ENCODE measurements at regions not wholly inside any gene's neighbourhood (a gene's known extent, or its start where the extent isn't known, plus 50 kb on each side); places are given as distances from the start of the nearest gene placed in this dataset.
A peak's percentile ranks its signal among the peaks of the same experiment; 100 is the strongest.

GRCh38 chr2:7837237-7837760, 844.6 kb upstream of the ID2 start:
- H3K27ac Mint-ChIP-seq = no peak overlapping the region
- H3K9me3 Mint-ChIP-seq = no peaks in the 10 kb centered on the region; the same call in 1 of the 2 replicates
- no peak overlapping the region for H3K4me3 Mint-ChIP-seq
- H3K4me1 Mint-ChIP-seq (ENCODE audit: low read depth) = peaks cover 22% of the 10 kb centered on the region
- H3K36me3 Mint-ChIP-seq (ENCODE audit: low read depth) = no peaks in the 10 kb centered on the region
- no peak for DNase-seq
- no peaks in the 10 kb centered on the region for H3K27me3 Mint-ChIP-seq (ENCODE audit: insufficient read depth)
- TF ChIP-seq CTCF (IDR thresholded peaks at IDR 0.05) = no peak

GRCh38 chr2:7838669-7839068, 843.2 kb upstream of the ID2 start:
- H3K4me1 Mint-ChIP-seq (ENCODE audit: low read depth) = peaks cover 22% of the 10 kb centered on the region
- DNase-seq = no peak
- no peak for TF ChIP-seq CTCF (IDR thresholded peaks at IDR 0.05)
- no peak overlapping the region for H3K27ac Mint-ChIP-seq
- H3K4me3 Mint-ChIP-seq = no peak overlapping the region
- H3K9me3 Mint-ChIP-seq = no peaks in the 10 kb centered on the region; the same call in 1 of the 2 replicates
- H3K36me3 Mint-ChIP-seq (ENCODE audit: low read depth) = no peaks in the 10 kb centered on the region
- no peaks in the 10 kb centered on the region for H3K27me3 Mint-ChIP-seq (ENCODE audit: insufficient read depth)

GRCh38 chr2:7840651-7841380, 841.0 kb upstream of the ID2 start:
- Mint-ChIP-seq H3K27me3 (ENCODE audit: insufficient read depth) (no peaks in the 10 kb centered on the region), H3K4me3 (no peak overlapping the region), H3K36me3 (ENCODE audit: low read depth) (no peaks in the 10 kb centered on the region), H3K9me3 (no peaks in the 10 kb centered on the region; the same call in 1 of the 2 replicates), H3K4me1 (ENCODE audit: low read depth) (peaks cover 38% of the 10 kb centered on the region), H3K27ac (no peak overlapping the region)
- no peak for TF ChIP-seq CTCF (IDR thresholded peaks at IDR 0.05)
- no peak for DNase-seq

- no peak for TF ChIP-seq CTCF (IDR thresholded peaks at IDR 0.05)
- H3K4me3 Mint-ChIP-seq = no peak overlapping the region
- H3K9me3 Mint-ChIP-seq = no peaks in the 10 kb centered on the region; the same call in 1 of the 2 replicates
- H3K4me1 Mint-ChIP-seq (ENCODE audit: low read depth) = peaks cover 36% of the 10 kb centered on the region
- no peaks in the 10 kb centered on the region for H3K36me3 Mint-ChIP-seq (ENCODE audit: low read depth)
- DNase-seq = peak; percentile 18
- H3K27ac Mint-ChIP-seq = peak overlapping the region; percentile 39; the same call in 1 of the 2 replicates
- H3K27me3 Mint-ChIP-seq (ENCODE audit: insufficient read depth) = no peaks in the 10 kb centered on the region
Measured at GRCh38 chr2:7841751-7842150, 840.1 kb upstream of the ID2 start.

DNA sequence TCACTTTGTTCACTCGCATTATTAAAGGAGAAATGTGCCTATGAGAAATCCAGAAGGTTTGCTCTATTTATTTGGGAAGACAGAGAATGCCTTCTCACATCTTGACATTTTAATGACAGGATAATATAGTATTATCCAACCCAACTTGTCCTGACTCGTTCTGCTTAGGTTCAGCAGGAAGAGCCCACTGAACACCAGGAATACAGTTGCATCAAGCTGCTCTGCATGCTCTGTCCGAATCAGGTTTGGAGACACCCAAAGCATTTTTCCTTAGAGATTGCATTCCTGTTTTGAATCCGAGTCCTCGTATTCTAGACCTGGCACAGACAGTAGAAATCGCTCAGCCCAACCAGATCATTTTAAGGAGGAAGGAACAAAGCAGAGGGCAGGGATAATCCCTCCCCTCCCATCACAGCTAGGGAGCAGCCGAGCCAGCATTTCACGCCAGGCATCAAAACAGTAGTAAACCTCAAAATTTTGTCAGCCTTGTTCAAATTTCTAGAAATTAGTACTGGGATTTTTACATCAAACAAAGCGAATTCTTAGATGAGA, 837.4 kb upstream of the ID2 start:
- Mint-ChIP-seq H3K27me3 (ENCODE audit: insufficient read depth) (no peaks in the 10 kb centered on the region), H3K36me3 (ENCODE audit: low read depth) (no peaks in the 10 kb centered on the region), H3K4me3 (no peak overlapping the region), H3K27ac (no peak overlapping the region), H3K4me1 (ENCODE audit: low read depth) (peaks cover 61% of the 10 kb centered on the region), H3K9me3 (no peaks in the 10 kb centered on the region; the same call in 1 of the 2 replicates)
- no peak for TF ChIP-seq CTCF (IDR thresholded peaks at IDR 0.05)
- no peak for DNase-seq

Data from HFFc6 (cell line).